A673 (cell line): ENCODE measurements at regions not wholly inside any gene's neighbourhood (a gene's known extent, or its start where the extent isn't known, plus 50 kb on each side); places are given as distances from the start of the nearest gene placed in this dataset.

Experiments
- BruUV-seq: library from RNA; stranded (reverse); fragments of 400-500 nt; replicated peaks from 2 replicates; lab custom pipeline; 2021; lab: Mats Ljungman, UMichigan
- CTCF ChIA-PET: fragments of 300-600 bp; sonication (Branson Sonifier 250); formaldehyde crosslinking; loops from one replicate; lab custom pipeline; 2022; ENCODE audit warnings: antibody characterized with exemption; lab: Charles Lee
- POLR2A ChIA-PET: fragments of 300-600 bp; sonication (Branson Sonifier 250); formaldehyde crosslinking; loops from one replicate; lab custom pipeline; 2022; ENCODE audit warnings: antibody characterized with exemption; ENCODE audit not compliant: low non-redundant PET; lab: Charles Lee
- DNase-seq: peaks from one replicate; pipeline ENCODE4 v3.0.0-alpha.2; 2015; ENCODE audit warnings: low spot score
- H3K27ac ChIP-seq: fragments of 200-600 bp; sonication (generic); 2 replicates; pipeline ENCODE4 v1.5.1; 2016; ENCODE audit warnings: mixed run types, low read depth, mild to moderate bottlenecking, mixed read lengths, antibody characterized with exemption, low read length; ENCODE audit not compliant: poor library complexity, severe bottlenecking
- H3K27me3 ChIP-seq: fragments of 200-600 bp; sonication (generic); replicated peaks from 2 replicates; pipeline ENCODE4 v1.6.1; 2017; ENCODE audit warnings: mixed run types, low read depth, mild to moderate bottlenecking, mixed read lengths, antibody characterized with exemption, low read length; ENCODE audit not compliant: insufficient read depth, poor library complexity
- H3K36me3 ChIP-seq: fragments of 200-600 bp; sonication (generic); 2 replicates; pipeline ENCODE4 v1.6.1; 2016; ENCODE audit warnings: mixed run types, mild to moderate bottlenecking, mixed read lengths, antibody characterized with exemption, low read length; ENCODE audit not compliant: insufficient read depth, poor library complexity, severe bottlenecking
- H3K4me1 ChIP-seq: fragments of 200-600 bp; sonication (generic); 2 replicates; pipeline ENCODE4 v1.6.1; 2017; ENCODE audit warnings: mixed run types, mild to moderate bottlenecking, mixed read lengths, antibody characterized with exemption, low read length; ENCODE audit not compliant: insufficient read depth, poor library complexity, severe bottlenecking
- H3K4me3 ChIP-seq: fragments of 200-600 bp; sonication (generic); 2 replicates; pipeline ENCODE4 v1.5.1; 2016; ENCODE audit warnings: low read depth, mixed run types, mild to moderate bottlenecking, mixed read lengths, low read length; ENCODE audit not compliant: poor library complexity, severe bottlenecking
- H3K9me3 ChIP-seq: fragments of 200-600 bp; sonication (generic); 2 replicates; pipeline ENCODE4 v1.6.1; 2016; ENCODE audit warnings: mixed run types, low read depth, mild to moderate bottlenecking, mixed read lengths, antibody characterized with exemption, low read length; ENCODE audit not compliant: poor library complexity, severe bottlenecking
- CTCF ChIP-seq: fragments of 300-800, 200-600 bp; sonication (generic); conservative IDR thresholded peaks from 2 replicates; pipeline ENCODE4 v1.5.1; 2017; ENCODE audit warnings: low read depth, mild to moderate bottlenecking, antibody characterized with exemption, low read length, moderate library complexity, mixed read lengths
- EZH2 ChIP-seq: fragments of 200-600 bp; sonication (generic); IDR thresholded peaks from 2 replicates; pipeline ENCODE4 v1.6.1; 2017; ENCODE audit warnings: borderline replicate concordance, low read depth, mild to moderate bottlenecking, mixed read lengths, antibody characterized with exemption, low read length; ENCODE audit not compliant: poor library complexity, severe bottlenecking
- intact Hi-C: fragments of 100-400 bp; cut with micrococcal nuclease; formaldehyde crosslinking; loops from one replicate; pipeline ENCODE4 v1.10.0; 2022; ENCODE audit not compliant: unreplicated experiment

GRCh38 chr9:23551311-23551721 is 274.7 kb downstream of the ELAVL2 start:
- Histone ChIP-seq H3K27me3 (no peaks in the 10 kb centered on the region), H3K36me3 (no peaks in the 10 kb centered on the region), H3K4me1 (no peaks in the 10 kb centered on the region), H3K4me3 (no peak overlapping the region), H3K27ac (no peak overlapping the region), H3K9me3 (no peaks in the 10 kb centered on the region)
- CTCF ChIA-PET = no interaction called here
- TF ChIP-seq EZH2 (no peak), CTCF (no peak)
- BruUV-seq = no TSS peak
- intact Hi-C loops = no loop called here
- DNase-seq = no peak
- POLR2A ChIA-PET = no interaction called here

- no peak for TF ChIP-seq EZH2
- TF ChIP-seq CTCF = no peak
- POLR2A ChIA-PET = no interaction called here
- Histone ChIP-seq H3K4me1 (no peaks in the 10 kb centered on the region), H3K27ac (no peak overlapping the region), H3K36me3 (no peaks in the 10 kb centered on the region), H3K27me3 (no peaks in the 10 kb centered on the region), H3K9me3 (no peaks in the 10 kb centered on the region), H3K4me3 (no peak overlapping the region)
- DNase-seq = no peak
- CTCF ChIA-PET = no interaction called here
- intact Hi-C loops = no loop called here
- BruUV-seq = no TSS peak
Measured at GRCh38 chr9:23551929-23552707, 273.9 kb downstream of the ELAVL2 start.

GRCh38 chr9:23552876-23553601 is 273.0 kb downstream of the ELAVL2 start:
- H3K9me3 ChIP-seq = no peaks in the 10 kb centered on the region
- H3K27me3 ChIP-seq = no peaks in the 10 kb centered on the region
- ChIA-PET CTCF (no interaction called here), POLR2A (no interaction called here)
- DNase-seq = no peak
- intact Hi-C loops = no loop called here
- no peak overlapping the region for H3K27ac ChIP-seq
- no TSS peak for BruUV-seq
- TF ChIP-seq CTCF (no peak), EZH2 (no peak)
- no peaks in the 10 kb centered on the region for H3K4me1 ChIP-seq
- no peak overlapping the region for H3K4me3 ChIP-seq
- no peaks in the 10 kb centered on the region for H3K36me3 ChIP-seq
